ENCODE measurements at regions not wholly inside any gene's neighbourhood (a gene's known extent, or its start where the extent isn't known, plus 50 kb on each side); places are given as distances from the start of the nearest gene placed in this dataset.
"Not testable (repeated sequence)": the region's sequence is repeated elsewhere in the genome, so short reads cannot be mapped to it uniquely, and the experiment has no call there.

- POLR2A ChIA-PET = no interaction called here
- Mint-ChIP-seq H3K9me3 (no peaks in the 10 kb centered on the region), H3K27ac (peak overlapping the region in 5 of 8 donors; percentile 38 to 97 (median 66)), H3K4me3 (no peak overlapping the region), H3K27me3 (no peaks in the 10 kb centered on the region), H3K36me3 (no peaks in the 10 kb centered on the region), H3K4me1 (peaks cover 44 to 50% (median 49%) of the 10 kb centered on the region in 3 donors)
- H3K27ac ChIP-seq (ENCODE audit: low read depth, low read length) = no peak overlapping the region
- no peak overlapping the region for H3K4me3 ChIP-seq (ENCODE audit: low read length)
- no peaks in the 10 kb centered on the region for H3K36me3 ChIP-seq (ENCODE audit: insufficient read depth, low read length)
- H3K9me3 ChIP-seq (ENCODE audit: low read length) = no peaks in the 10 kb centered on the region
- DNase-seq = no peak
- CTCF ChIA-PET = interaction anchor here (1.4 to 3.6 kb wide), 2 partner anchors 111 to 178 kb away, joined by 5 to 17 read pairs; partner anchors contain the start of gene TNFAIP3
- peaks cover 25% of the 10 kb centered on the region for H3K4me1 ChIP-seq (ENCODE audit: insufficient read depth, low read length)
- H3K27me3 ChIP-seq (ENCODE audit: insufficient read depth, low read length, poor library complexity, severe bottlenecking) = no peaks in the 10 kb centered on the region
Observed at GRCh38 chr6:137977814-137978213, 110.8 kb downstream of the TNFAIP3 start.

- ChIA-PET POLR2A (no interaction called here), CTCF (no interaction called here)
- Histone ChIP-seq H3K27ac (ENCODE audit: low read depth, low read length) (no peak overlapping the region), H3K36me3 (ENCODE audit: insufficient read depth, low read length) (no peaks in the 10 kb centered on the region), H3K4me1 (ENCODE audit: insufficient read depth, low read length) (peaks cover 29% of the 10 kb centered on the region), H3K27me3 (ENCODE audit: insufficient read depth, low read length, poor library complexity, severe bottlenecking) (no peaks in the 10 kb centered on the region), H3K4me3 (ENCODE audit: low read length) (no peak overlapping the region), H3K9me3 (ENCODE audit: low read length) (no peaks in the 10 kb centered on the region)
- Mint-ChIP-seq H3K4me1 (peaks cover 45 to 50% (median 50%) of the 10 kb centered on the region in 3 donors), H3K36me3 (peaks cover 0 to under 1% (median 0%) of the 10 kb centered on the region in 3 donors), H3K27ac (peak overlapping the region in 7 of 8 donors; percentile 32 to 97 (median 66)), H3K27me3 (no peaks in the 10 kb centered on the region), H3K9me3 (no peaks in the 10 kb centered on the region), H3K4me3 (peak overlapping the region in 1 of 7 donors; percentile 10)
- DNase-seq = no peak
Observed at GRCh38 chr6:137978252-137978896, 111.3 kb downstream of the TNFAIP3 start.

DNA sequence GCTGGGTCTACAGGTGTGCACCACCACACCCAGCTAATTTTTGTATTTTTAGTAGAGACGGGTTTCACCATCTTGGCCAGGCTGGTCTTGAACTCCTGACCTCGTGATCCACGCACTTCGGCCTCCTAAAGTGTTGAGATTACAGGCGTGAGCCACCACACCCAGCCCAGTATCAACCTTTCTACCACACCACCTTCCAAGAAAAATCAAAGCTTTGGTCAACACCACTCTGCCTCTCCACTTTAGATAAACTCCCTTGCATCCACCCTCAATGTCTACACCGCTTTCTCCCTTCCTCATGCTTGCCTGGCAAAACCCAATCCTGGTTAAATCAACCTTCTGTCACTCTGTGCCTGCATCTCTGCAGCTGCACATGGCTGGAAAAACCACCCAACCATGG is 112.2 kb downstream of the TNFAIP3 start:
- H3K9me3 ChIP-seq (ENCODE audit: low read length); POLR2A ChIA-PET; H3K36me3 ChIP-seq (ENCODE audit: insufficient read depth, low read length); H3K27me3 ChIP-seq (ENCODE audit: insufficient read depth, low read length, poor library complexity, severe bottlenecking); H3K4me3 Mint-ChIP-seq; H3K27ac ChIP-seq (ENCODE audit: low read depth, low read length); H3K9me3 Mint-ChIP-seq; DNase-seq; H3K27ac Mint-ChIP-seq; H3K27me3 Mint-ChIP-seq; H3K36me3 Mint-ChIP-seq; H3K4me3 ChIP-seq (ENCODE audit: low read length): not testable (repeated sequence)
- CTCF ChIA-PET = interaction anchor here (0.9 to 1.3 kb wide), 2 partner anchors 108 to 271 kb away, joined by 3 to 4 read pairs; no protein-coding TSS in a partner anchor
- H3K4me1 Mint-ChIP-seq = peaks cover 40 to 44% (median 44%) of the 10 kb centered on the region in 3 donors
- H3K4me1 ChIP-seq (ENCODE audit: insufficient read depth, low read length) = peaks cover 29% of the 10 kb centered on the region

DNA sequence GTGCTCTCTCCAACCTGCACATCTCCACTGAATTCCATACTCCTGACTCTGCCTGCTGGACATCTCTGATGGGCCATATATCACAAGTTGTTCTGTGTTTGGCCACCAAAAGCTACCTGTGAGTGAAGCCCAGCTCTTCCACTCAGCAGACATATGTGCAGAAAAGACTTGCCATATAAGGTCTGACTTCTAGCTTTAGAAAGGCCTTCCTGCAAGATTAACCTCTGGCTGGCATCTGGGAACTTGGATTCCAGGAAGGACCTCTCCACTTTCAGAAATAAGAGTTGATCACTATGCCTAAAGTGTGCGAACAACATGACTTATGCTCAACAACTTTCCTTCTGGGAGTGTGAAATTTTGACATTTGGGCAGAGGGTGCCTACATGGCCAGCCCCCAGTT is 113.7 kb downstream of the TNFAIP3 start:
- no peaks in the 10 kb centered on the region for H3K36me3 ChIP-seq (ENCODE audit: insufficient read depth, low read length)
- H3K27me3 ChIP-seq (ENCODE audit: insufficient read depth, low read length, poor library complexity, severe bottlenecking) = no peaks in the 10 kb centered on the region
- Mint-ChIP-seq H3K36me3 (peaks cover 0 to 2% (median 0%) of the 10 kb centered on the region in 3 donors), H3K9me3 (peaks cover 0 to 2% (median 0%) of the 10 kb centered on the region in 5 donors), H3K4me3 (no peak overlapping the region), H3K4me1 (peaks cover 25 to 29% (median 29%) of the 10 kb centered on the region in 3 donors), H3K27me3 (no peaks in the 10 kb centered on the region), H3K27ac (no peak overlapping the region)
- no peak overlapping the region for H3K4me3 ChIP-seq (ENCODE audit: low read length)
- peaks cover 15% of the 10 kb centered on the region for H3K4me1 ChIP-seq (ENCODE audit: insufficient read depth, low read length)
- H3K27ac ChIP-seq (ENCODE audit: low read depth, low read length) = no peak overlapping the region
- H3K9me3 ChIP-seq (ENCODE audit: low read length) = no peaks in the 10 kb centered on the region
- POLR2A ChIA-PET = no interaction called here
- DNase-seq = no peak
- CTCF ChIA-PET = interaction anchor here (0.9 to 1.5 kb wide), 4 partner anchors 31 to 276 kb away, joined by 3 to 4 read pairs (median 3); no protein-coding TSS in a partner anchor

DNA sequence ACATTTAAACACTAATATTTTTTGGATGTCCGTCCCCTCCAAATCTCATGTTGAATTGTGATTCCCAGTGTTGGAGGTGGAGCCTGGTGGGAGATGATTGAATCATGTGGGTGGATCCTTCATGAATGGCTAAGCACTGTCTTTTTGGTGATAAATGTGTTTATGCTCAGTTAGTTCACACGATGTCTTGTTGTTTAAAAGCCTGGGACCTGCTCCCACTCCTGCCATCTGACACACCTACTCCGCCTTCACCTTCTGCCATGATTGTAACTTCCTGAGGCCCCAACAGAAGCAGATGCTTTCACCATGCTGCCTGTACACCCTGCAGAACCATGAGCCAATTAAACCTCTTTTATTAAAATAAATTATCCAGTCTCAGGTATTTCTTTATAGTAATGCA is 114.7 kb downstream of the TNFAIP3 start:
- peaks cover 5% of the 10 kb centered on the region for H3K4me1 ChIP-seq (ENCODE audit: insufficient read depth, low read length)
- Mint-ChIP-seq H3K9me3 (peaks cover 0 to 2% (median 0%) of the 10 kb centered on the region in 5 donors), H3K4me1 (peaks cover 15 to 19% (median 19%) of the 10 kb centered on the region in 3 donors), H3K36me3 (peaks cover 0 to 2% (median 0%) of the 10 kb centered on the region in 3 donors), H3K27me3 (peaks cover 0 to under 1% of the 10 kb centered on the region in 2 donors), H3K4me3 (no peak overlapping the region), H3K27ac (peak overlapping the region in 2 of 8 donors; percentile 48 to 84)
- H3K27ac ChIP-seq (ENCODE audit: low read depth, low read length) = no peak overlapping the region
- ChIA-PET POLR2A (no interaction called here), CTCF (interaction anchor here (1.4 kb wide), 1 partner anchor 277 kb away, joined by 3 read pairs; no protein-coding TSS in a partner anchor)
- H3K4me3 ChIP-seq (ENCODE audit: low read length) = no peak overlapping the region
- H3K36me3 ChIP-seq (ENCODE audit: insufficient read depth, low read length) = no peaks in the 10 kb centered on the region
- no peaks in the 10 kb centered on the region for H3K27me3 ChIP-seq (ENCODE audit: insufficient read depth, low read length, poor library complexity, severe bottlenecking)
- no peak for DNase-seq
- no peaks in the 10 kb centered on the region for H3K9me3 ChIP-seq (ENCODE audit: low read length)

GRCh38 chr6:137982418-137983189 is 115.5 kb downstream of the TNFAIP3 start:
- peak overlapping the region in 5 of 8 donors; percentile 38 to 88 (median 84) for H3K27ac Mint-ChIP-seq
- CTCF ChIA-PET = no interaction called here

GRCh38 chr6:137983269-137983668 is 116.2 kb downstream of the TNFAIP3 start:
- Histone ChIP-seq H3K27ac (ENCODE audit: low read depth, low read length) (no peak overlapping the region), H3K4me3 (ENCODE audit: low read length) (no peak overlapping the region), H3K27me3 (ENCODE audit: insufficient read depth, low read length, poor library complexity, severe bottlenecking) (no peaks in the 10 kb centered on the region), H3K9me3 (ENCODE audit: low read length) (no peaks in the 10 kb centered on the region), H3K4me1 (ENCODE audit: insufficient read depth, low read length) (peaks cover 5% of the 10 kb centered on the region), H3K36me3 (ENCODE audit: insufficient read depth, low read length) (no peaks in the 10 kb centered on the region)
- Mint-ChIP-seq H3K4me1 (peaks cover 7 to 10% (median 9%) of the 10 kb centered on the region in 3 donors), H3K27me3 (peaks cover 0 to 1% of the 10 kb centered on the region in 2 donors), H3K27ac (peak overlapping the region in 5 of 8 donors; percentile 28 to 88 (median 85)), H3K36me3 (peaks cover 0 to 2% (median 0%) of the 10 kb centered on the region in 3 donors), H3K9me3 (peaks cover 0 to 2% (median 0%) of the 10 kb centered on the region in 5 donors), H3K4me3 (no peak overlapping the region)
- ChIA-PET CTCF (no interaction called here), POLR2A (no interaction called here)
- DNase-seq = no peak

More at GRCh38 chr6:137982418-137983189, 115.5 kb downstream of the TNFAIP3 start:
- Mint-ChIP-seq H3K36me3 (peaks cover 0 to 2% (median 0%) of the 10 kb centered on the region in 3 donors), H3K9me3 (peaks cover 0 to 2% (median 0%) of the 10 kb centered on the region in 5 donors), H3K4me1 (peaks cover 11 to 16% (median 13%) of the 10 kb centered on the region in 3 donors), H3K4me3 (peak overlapping the region in 1 of 7 donors; percentile 9), H3K27me3 (peaks cover 0 to 1% of the 10 kb centered on the region in 2 donors)
- no peak overlapping the region for H3K4me3 ChIP-seq (ENCODE audit: low read length)
- POLR2A ChIA-PET = no interaction called here
- no peaks in the 10 kb centered on the region for H3K27me3 ChIP-seq (ENCODE audit: insufficient read depth, low read length, poor library complexity, severe bottlenecking)
- H3K4me1 ChIP-seq (ENCODE audit: insufficient read depth, low read length) = peaks cover 5% of the 10 kb centered on the region
- DNase-seq = peak in 4 of 5 donors; percentile 13 to 56 (median 50)
- H3K36me3 ChIP-seq (ENCODE audit: insufficient read depth, low read length) = no peaks in the 10 kb centered on the region
- no peak overlapping the region for H3K27ac ChIP-seq (ENCODE audit: low read depth, low read length)
- H3K9me3 ChIP-seq (ENCODE audit: low read length) = no peaks in the 10 kb centered on the region

DNA sequence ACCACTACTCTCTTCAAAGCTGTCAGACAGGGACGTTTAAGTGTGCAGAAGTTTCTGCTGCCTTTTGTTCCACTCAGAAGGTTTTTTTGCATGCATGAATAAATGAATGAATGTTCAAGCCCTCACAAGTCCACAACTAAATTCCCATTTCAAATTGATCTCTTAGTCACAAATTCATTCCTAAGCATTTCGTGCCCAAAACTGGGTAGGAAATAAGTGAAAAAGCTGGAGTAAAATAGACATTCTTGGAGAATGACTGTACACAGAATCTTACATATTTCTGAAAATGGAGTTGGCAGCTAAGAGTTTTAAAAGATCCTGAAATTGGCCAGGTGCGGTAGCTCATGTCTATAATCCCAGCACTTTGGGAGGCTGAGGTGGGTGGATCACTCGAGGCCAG is 117.6 kb downstream of the PERP start:
- POLR2A ChIA-PET = no interaction called here
- Mint-ChIP-seq H3K36me3 (no peaks in the 10 kb centered on the region), H3K9me3 (no peaks in the 10 kb centered on the region), H3K27ac (no peak overlapping the region), H3K4me1 (no peaks in the 10 kb centered on the region), H3K4me3 (no peak overlapping the region), H3K27me3 (peaks cover 5 to 24% of the 10 kb centered on the region in 2 donors)
- Histone ChIP-seq H3K4me3 (ENCODE audit: low read length) (no peak overlapping the region), H3K36me3 (ENCODE audit: insufficient read depth, low read length) (no peaks in the 10 kb centered on the region), H3K27me3 (ENCODE audit: insufficient read depth, low read length, poor library complexity, severe bottlenecking) (peaks cover 5% of the 10 kb centered on the region), H3K4me1 (ENCODE audit: insufficient read depth, low read length) (no peaks in the 10 kb centered on the region), H3K9me3 (ENCODE audit: low read length) (no peaks in the 10 kb centered on the region), H3K27ac (ENCODE audit: low read depth, low read length) (no peak overlapping the region)
- DNase-seq = no peak
- CTCF ChIA-PET = interaction anchor here (1.0 kb wide), 1 partner anchor 18 kb away, joined by 4 read pairs; no protein-coding TSS in a partner anchor
